CD14-positive monocyte (primary cell): ENCODE measurements at regions not wholly inside any gene's neighbourhood (a gene's known extent, or its start where the extent isn't known, plus 50 kb on each side); places are given as distances from the start of the nearest gene placed in this dataset.

Experiments used
- DNase-seq, 3 donors: peaks; one replicate each; pipeline ENCODE4 v3.0.0-alpha.2; 2011 to 2022
- H2AFZ ChIP-seq: 2 replicates; pipeline ENCODE4 v1.6.0; 2012; ENCODE audit warnings: mild to moderate bottlenecking, low read depth, low read length, inconsistent platforms; ENCODE audit not compliant: insufficient read depth, poor library complexity, severe bottlenecking
- H3K27ac ChIP-seq, 2 donors: 1 replicate in 1 of 2; 2 replicates in 1 of 2; pipeline ENCODE4 v1.5.1; 2012 to 2013; ENCODE audit warnings: low read length in 2 of 2, control low read depth in 1 of 2, inconsistent platforms in 1 of 2, low read depth in 1 of 2, mild to moderate bottlenecking in 1 of 2
- H3K27me3 ChIP-seq, 2 donors: one replicate each; pipeline versions ENCODE4 v1.6.0 to v1.6.1; 2011 to 2013; ENCODE audit warnings: low read length in 2 of 2; ENCODE audit not compliant: control insufficient read depth in 2 of 2, insufficient read depth in 2 of 2
- H3K36me3 ChIP-seq, 2 donors: replicated peaks in 1 of 2; 1 replicate in 1 of 2; 2 replicates in 1 of 2; pipeline versions ENCODE4 v1.5.1 to v1.6.1; 2012 to 2013; ENCODE audit warnings: low read length in 2 of 2, control low read depth in 1 of 2, inconsistent platforms in 1 of 2, mild to moderate bottlenecking in 1 of 2; ENCODE audit not compliant: insufficient read depth in 2 of 2, control insufficient read depth in 1 of 2
- H3K4me1 ChIP-seq, 2 donors: 1 replicate in 1 of 2; 2 replicates in 1 of 2; pipeline versions ENCODE4 v1.5.1 to v1.6.1; 2012 to 2013; ENCODE audit warnings: low read length in 2 of 2, control low read depth in 1 of 2, inconsistent platforms in 1 of 2, mild to moderate bottlenecking in 1 of 2, moderate library complexity in 1 of 2; ENCODE audit not compliant: insufficient read depth in 2 of 2, control insufficient read depth in 1 of 2
- H3K4me2 ChIP-seq: replicated peaks from 2 replicates; pipeline ENCODE3; 2012; ENCODE audit warnings: low read length, moderate library complexity, mild to moderate bottlenecking; ENCODE audit not compliant: poor library complexity, severe bottlenecking; ENCODE audit errors: extremely low read depth
- H3K4me3 ChIP-seq, 3 experiments: fragments of 200-600 bp in 1 of 3; sonication (generic) in 1 of 3; replicated peaks in 1 of 3; 1 replicate in 2 of 3; 2 replicates in 1 of 3; pipeline ENCODE4 v1.5.1; 2011 to 2013; ENCODE audit warnings: low read length in 3 of 3, mild to moderate bottlenecking in 3 of 3, control low read depth in 2 of 3, low read depth in 2 of 3, inconsistent platforms in 1 of 3, moderate library complexity in 1 of 3
- H3K79me2 ChIP-seq: 2 replicates; pipeline ENCODE4 v1.6.0; 2012; ENCODE audit warnings: mild to moderate bottlenecking, control low read depth, inconsistent platforms, low read length, moderate library complexity; ENCODE audit not compliant: insufficient read depth
- H3K9ac ChIP-seq: 2 replicates; pipeline ENCODE4 v1.6.0; 2017; ENCODE audit warnings: low read length, mild to moderate bottlenecking; ENCODE audit not compliant: insufficient read depth, poor library complexity, severe bottlenecking
- H3K9me3 ChIP-seq, 2 donors: replicated peaks in 1 of 2; 1 replicate in 1 of 2; 2 replicates in 1 of 2; pipeline versions ENCODE4 v1.5.1 to v1.6.1; 2012 to 2013; ENCODE audit warnings: low read length in 2 of 2, control low read depth in 1 of 2; ENCODE audit not compliant: control insufficient read depth in 1 of 2, insufficient read depth in 1 of 2
- H4K20me1 ChIP-seq: 2 replicates; pipeline ENCODE4 v1.6.0; 2012; ENCODE audit warnings: mild to moderate bottlenecking, low read length, control low read depth, moderate library complexity; ENCODE audit not compliant: insufficient read depth
- H3K27ac Mint-ChIP-seq, 7 donors: one replicate each; pipeline ENCODE4 v1.8.0; 2020; ENCODE audit warnings: mild to moderate bottlenecking in 7 of 7, mixed read lengths in 7 of 7, moderate library complexity in 6 of 7, inconsistent platforms in 2 of 7
- H3K27me3 Mint-ChIP-seq, 3 donors: one replicate each; pipeline ENCODE4 v1.8.0; 2021 to 2022; ENCODE audit warnings: low read depth in 3 of 3, mild to moderate bottlenecking in 3 of 3, mixed read lengths in 3 of 3, moderate library complexity in 3 of 3, inconsistent platforms in 1 of 3
- H3K36me3 Mint-ChIP-seq, 2 donors: one replicate each; pipeline ENCODE4 v1.8.0; 2020; ENCODE audit warnings: mixed read lengths in 2 of 2, inconsistent platforms in 1 of 2, mild to moderate bottlenecking in 1 of 2
- H3K4me1 Mint-ChIP-seq: one replicate; pipeline ENCODE4 v1.8.0; 2020; ENCODE audit warnings: mild to moderate bottlenecking, mixed read lengths
- H3K4me3 Mint-ChIP-seq, 2 donors: one replicate each; pipeline ENCODE4 v1.8.0; 2020; ENCODE audit warnings: mild to moderate bottlenecking in 2 of 2, mixed read lengths in 2 of 2, moderate library complexity in 1 of 2
- H3K9me3 Mint-ChIP-seq, 7 donors: one replicate each; pipeline ENCODE4 v1.8.0; 2020 to 2022; ENCODE audit warnings: mixed read lengths in 7 of 7, mild to moderate bottlenecking in 6 of 7, moderate library complexity in 6 of 7, inconsistent platforms in 2 of 7
- WGBS: methylation state at CpG from one replicate; pipeline ENCODE4 v1.1.5; 2013; ENCODE audit warnings: missing lambda C conversion rate; ENCODE audit not compliant: insufficient coverage; 5-methylcytosine and 5-hydroxymethylcytosine counted together
- intact Hi-C, 2 donors: fragments of 100-400 bp; cut with micrococcal nuclease; formaldehyde crosslinking; loops; one replicate each; pipeline versions ENCODE4 v1.15.0 to v1.15.1; 2023
- TF ChIP-seq, protein P1 (sequence below): fragments of 200-600 bp; IDR thresholded peaks from one replicate; pipeline ENCODE4 v1.8.0; 2022; ENCODE audit warnings: antibody characterized with exemption, mild to moderate bottlenecking

GRCh38 chr5:124870070-124870469 lies 123.6 kb upstream of the ZNF608 start:
- Mint-ChIP-seq H3K36me3 (no peaks in the 10 kb centered on the region), H3K4me3 (no peak overlapping the region), H3K27ac (no peak overlapping the region), H3K4me1 (peaks cover 24% of the 10 kb centered on the region), H3K27me3 (peaks cover 0 to 2% (median 0%) of the 10 kb centered on the region in 3 donors), H3K9me3 (no peaks in the 10 kb centered on the region)
- intact Hi-C loops, result no loop called here
- H3K4me1 ChIP-seq, result peaks cover 22 to 23% of the 10 kb centered on the region in 2 donors
- no peaks in the 10 kb centered on the region for H3K9me3 ChIP-seq
- no peak overlapping the region for H3K4me2 ChIP-seq
- no peak overlapping the region for H3K27ac ChIP-seq
- H3K9ac ChIP-seq, result no peak overlapping the region
- H3K27me3 ChIP-seq, result peaks cover 0 to 2% of the 10 kb centered on the region in 2 donors
- H4K20me1 ChIP-seq, result no peaks in the 10 kb centered on the region
- H3K79me2 ChIP-seq, result no peaks in the 10 kb centered on the region
- WGBS, result 100% methylated on average over 1 of the region's 2 CpGs
- no peaks in the 10 kb centered on the region for H3K36me3 ChIP-seq
- H2AFZ ChIP-seq, result no peak overlapping the region
- H3K4me3 ChIP-seq, result no peak overlapping the region
- TF ChIP-seq, protein P1, sequence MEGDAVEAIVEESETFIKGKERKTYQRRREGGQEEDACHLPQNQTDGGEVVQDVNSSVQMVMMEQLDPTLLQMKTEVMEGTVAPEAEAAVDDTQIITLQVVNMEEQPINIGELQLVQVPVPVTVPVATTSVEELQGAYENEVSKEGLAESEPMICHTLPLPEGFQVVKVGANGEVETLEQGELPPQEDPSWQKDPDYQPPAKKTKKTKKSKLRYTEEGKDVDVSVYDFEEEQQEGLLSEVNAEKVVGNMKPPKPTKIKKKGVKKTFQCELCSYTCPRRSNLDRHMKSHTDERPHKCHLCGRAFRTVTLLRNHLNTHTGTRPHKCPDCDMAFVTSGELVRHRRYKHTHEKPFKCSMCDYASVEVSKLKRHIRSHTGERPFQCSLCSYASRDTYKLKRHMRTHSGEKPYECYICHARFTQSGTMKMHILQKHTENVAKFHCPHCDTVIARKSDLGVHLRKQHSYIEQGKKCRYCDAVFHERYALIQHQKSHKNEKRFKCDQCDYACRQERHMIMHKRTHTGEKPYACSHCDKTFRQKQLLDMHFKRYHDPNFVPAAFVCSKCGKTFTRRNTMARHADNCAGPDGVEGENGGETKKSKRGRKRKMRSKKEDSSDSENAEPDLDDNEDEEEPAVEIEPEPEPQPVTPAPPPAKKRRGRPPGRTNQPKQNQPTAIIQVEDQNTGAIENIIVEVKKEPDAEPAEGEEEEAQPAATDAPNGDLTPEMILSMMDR, result no peak
- DNase-seq, result no peak

- Histone ChIP-seq H3K9ac (no peak overlapping the region), H3K4me1 (peaks cover 11% of the 10 kb centered on the region in 2 donors), H4K20me1 (no peaks in the 10 kb centered on the region), H2AFZ (no peak overlapping the region), H3K27me3 (peaks cover 0 to 2% of the 10 kb centered on the region in 2 donors), H3K9me3 (no peaks in the 10 kb centered on the region), H3K4me2 (no peak overlapping the region), H3K79me2 (no peaks in the 10 kb centered on the region), H3K4me3 (no peak overlapping the region), H3K36me3 (no peaks in the 10 kb centered on the region), H3K27ac (no peak overlapping the region)
- no peak overlapping the region for H3K27ac Mint-ChIP-seq
- intact Hi-C loops, result no loop called here
- TF ChIP-seq, protein P1, result no peak
- DNase-seq, result no peak
- peaks cover 11% of the 10 kb centered on the region for H3K4me1 Mint-ChIP-seq
- WGBS, result no CpG with 5 or more reads among the region's 2 CpGs
- peaks cover 0 to 2% (median 0%) of the 10 kb centered on the region in 3 donors for H3K27me3 Mint-ChIP-seq
- H3K4me3 Mint-ChIP-seq, result no peak overlapping the region
- no peaks in the 10 kb centered on the region for H3K36me3 Mint-ChIP-seq
- H3K9me3 Mint-ChIP-seq, result no peaks in the 10 kb centered on the region
These were observed 124.9 kb upstream of the ZNF608 start for GRCh38 chr5:124871303-124871702.
